ENCODE measurements at regions not wholly inside any gene's neighbourhood (a gene's known extent, or its start where the extent isn't known, plus 50 kb on each side); places are given as distances from the start of the nearest gene placed in this dataset.
"Not testable (repeated sequence)": the region's sequence is repeated elsewhere in the genome, so short reads cannot be mapped to it uniquely, and the experiment has no call there.

DNA sequence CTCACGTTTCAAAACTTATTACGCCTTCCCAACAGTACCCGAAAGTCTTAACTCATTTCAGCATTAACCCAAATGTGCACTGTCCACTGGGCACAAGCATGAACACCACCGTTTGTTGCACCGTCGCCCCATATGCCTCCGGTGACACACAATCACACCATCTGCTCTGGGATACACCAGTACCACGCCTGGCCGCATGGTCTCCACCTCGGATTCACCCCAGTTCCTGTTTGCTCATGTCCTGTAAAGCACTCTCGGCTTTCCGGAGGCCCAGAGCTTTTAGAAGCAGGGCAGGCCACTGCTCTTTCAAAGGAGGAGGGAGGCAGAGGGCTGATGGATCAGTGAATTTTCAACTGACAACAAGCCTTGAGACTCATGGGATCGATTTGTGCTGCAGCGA is 1570.0 kb upstream of the DEFB115 start:
- no peak for DNase-seq (ENCODE audit: low spot score)

DNA sequence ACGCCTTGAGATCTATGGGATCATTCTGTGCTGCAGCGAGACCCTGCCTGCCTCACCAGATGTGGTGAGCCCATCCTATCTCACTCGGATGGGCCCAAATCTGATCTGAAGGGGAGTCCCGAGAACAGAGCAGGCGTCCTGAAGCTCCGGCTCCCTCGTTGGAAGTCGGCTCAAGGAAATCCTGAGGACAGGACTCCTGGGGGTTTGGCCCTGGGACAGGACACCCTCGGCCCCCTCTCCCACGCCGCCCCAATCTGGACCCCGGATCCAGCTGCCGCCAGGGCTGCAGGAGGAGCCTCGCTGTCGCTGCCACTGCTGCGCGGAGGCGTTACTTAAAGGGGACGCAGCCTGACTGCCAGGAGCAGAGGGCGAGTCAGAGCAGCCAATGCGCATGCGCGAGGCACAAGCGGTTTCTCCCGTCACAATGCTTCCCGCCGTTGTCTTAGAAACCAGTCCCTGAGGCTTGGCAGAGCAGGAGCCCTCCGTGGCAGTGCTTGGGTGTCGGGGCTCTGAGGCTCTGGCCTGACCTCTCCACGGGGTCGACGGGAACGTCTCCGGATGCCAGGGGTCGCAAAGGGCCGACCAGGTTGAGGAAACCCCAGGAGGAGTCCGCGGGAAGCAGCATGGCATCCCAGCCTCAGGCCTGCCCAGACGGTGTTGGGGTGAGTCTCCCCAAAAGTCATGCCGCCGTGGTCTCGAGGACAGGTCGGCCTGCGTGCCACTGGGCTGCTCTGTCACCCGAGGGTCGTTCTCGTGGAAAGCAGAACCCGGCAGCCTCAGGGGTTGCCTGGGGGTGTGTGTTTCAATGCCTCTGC is 1567.8 kb upstream of the DEFB115 start:
- no peak for DNase-seq (ENCODE audit: low spot score)

DNA sequence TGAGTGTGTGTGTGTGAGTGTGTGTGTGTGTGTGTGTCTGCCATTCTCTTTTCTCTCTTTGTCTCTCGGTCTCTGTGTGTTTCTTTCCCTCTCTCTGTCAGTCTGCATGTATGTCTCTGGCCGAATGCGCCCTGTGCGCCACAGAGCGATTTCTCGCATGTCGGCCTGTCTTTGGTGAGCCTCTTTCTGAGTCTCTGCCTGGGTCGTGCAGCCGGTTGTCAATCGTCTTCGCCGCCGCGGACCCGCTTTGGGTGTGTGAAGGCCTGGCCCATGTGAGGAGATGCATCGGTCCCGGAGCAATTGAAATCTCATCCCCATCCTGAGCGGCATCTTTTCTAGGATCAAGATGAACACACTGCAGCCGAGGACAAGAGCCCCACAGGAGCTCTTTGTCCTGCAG is 1567.2 kb upstream of the DEFB115 start:
- no peak for DNase-seq (ENCODE audit: low spot score)

DNA sequence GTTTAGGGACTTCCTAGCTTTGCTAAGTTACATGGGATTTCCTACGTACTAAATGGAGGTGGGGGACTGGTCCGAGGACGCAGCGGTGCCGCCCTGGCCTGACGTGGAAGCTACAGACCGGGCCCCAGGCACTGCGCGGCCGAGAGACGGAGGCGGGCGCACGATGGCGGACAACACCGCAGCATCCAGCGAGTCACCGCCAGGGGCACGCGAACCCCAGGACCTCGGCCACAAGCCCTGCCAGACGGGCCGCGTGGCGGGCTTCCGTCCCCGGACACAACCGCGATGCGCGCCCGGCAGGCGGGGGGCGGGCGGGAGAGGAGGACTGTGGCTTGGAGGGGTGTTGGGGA is 1516.9 kb upstream of the DEFB115 start:
- DNase-seq (ENCODE audit: low spot score): no peak

DNA sequence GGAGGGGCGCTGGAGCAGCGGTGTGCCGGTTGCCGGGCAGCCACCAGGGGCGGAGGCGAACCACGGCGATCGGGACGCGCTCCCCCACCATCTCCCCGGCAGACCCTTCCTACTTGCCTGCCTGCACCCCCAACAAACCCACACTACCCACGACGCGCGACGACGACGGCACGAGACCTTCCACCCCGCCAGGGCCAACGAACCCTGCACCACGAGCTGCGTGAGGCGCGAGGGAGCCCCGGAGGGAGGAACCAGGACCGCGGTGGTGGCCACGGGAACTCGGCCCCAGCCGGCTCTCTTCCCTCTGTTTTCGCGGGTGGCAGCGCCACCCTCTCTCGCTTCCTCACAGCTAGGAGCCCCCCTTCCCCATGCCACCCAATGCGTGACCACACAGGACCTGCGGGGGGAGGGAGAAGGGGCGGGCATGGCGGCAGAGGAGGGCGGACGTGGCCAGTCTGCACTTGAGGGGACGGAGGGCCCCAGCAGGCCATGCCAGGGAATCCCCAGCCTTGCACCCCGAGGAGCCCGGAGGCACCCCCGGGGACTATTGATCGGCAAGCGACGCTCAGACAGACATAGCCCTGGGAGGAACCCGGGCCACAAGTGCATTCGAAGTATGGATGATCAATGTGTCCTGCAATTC is 1516.4 kb upstream of the DEFB115 start:
- no peak for DNase-seq (ENCODE audit: low spot score)

DNA sequence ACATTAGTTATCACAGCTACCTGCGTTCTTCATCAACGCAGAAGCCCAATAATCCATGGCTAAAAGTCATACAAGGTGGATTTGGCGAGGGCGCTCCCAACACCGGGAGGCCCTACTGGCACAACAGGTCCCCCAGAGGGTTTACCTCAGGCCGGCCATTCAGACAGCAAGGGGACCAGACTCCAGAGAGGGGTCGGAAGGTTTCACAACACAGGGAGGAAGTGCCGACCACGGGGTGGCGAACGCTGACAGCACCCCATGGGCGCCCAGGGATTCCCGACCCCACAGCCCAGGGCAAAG is 1515.9 kb upstream of the DEFB115 start:
- no peak for DNase-seq (ENCODE audit: low spot score)

DNA sequence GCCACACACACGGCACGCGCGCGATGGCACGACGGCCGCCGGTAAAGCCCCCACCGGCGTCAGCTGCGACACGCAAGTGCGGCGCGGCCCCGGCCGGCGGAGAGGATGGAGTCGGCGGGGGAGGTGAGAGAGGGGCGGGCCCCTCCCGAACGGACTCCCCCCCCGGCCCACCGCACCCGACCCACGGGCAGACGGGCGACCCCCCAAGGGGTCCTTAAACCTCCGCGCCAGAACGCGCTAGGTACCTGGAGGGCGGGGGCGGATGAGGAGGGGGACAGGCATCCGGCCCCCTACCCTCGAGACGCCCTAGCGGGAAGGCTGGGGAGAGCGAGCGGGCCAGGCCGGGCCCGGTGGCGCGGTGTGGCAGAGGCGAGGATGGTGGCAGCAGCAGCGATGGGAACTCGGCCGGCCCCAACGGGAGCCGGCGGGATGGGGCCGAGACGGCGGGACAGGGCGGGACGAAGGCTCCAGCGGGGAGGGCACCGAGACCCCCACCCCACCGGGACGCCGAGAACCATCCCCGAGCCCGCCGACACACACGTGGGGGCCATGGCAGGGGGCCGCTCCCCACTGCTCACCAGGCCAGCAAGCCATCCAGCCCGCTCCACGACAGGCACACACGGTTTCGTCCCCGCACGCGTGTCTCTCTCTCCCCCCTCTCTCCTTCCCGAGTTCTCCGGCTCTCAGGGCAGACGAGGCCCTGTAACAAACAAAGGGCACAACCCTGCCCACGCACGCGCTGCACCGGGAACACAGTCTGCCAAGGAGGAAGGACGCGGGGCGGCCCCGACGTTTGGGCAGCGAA is 1515.4 kb upstream of the DEFB115 start:
- DNase-seq (ENCODE audit: low spot score): no peak

DNA sequence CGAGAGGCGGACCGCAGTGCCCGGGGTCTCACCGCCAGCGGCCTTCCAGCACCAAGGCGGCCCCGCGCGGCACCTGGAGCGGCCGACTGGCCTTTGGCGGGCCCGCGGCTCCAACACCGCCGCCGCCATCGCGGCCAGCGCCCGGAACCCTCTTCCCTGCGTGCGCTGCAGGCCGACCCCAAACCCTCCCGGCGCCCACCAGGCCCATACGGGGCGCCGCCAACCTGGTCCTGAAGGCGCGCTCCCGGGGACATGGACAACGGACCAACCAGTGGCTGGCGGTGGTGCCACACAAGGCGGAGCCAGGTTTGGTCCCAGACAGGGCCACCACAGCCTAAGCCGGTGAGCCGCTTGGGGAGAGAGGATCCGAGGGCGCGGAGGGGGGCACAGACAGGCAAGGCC is 1514.8 kb upstream of the DEFB115 start:
- no peak for DNase-seq (ENCODE audit: low spot score)

DNA sequence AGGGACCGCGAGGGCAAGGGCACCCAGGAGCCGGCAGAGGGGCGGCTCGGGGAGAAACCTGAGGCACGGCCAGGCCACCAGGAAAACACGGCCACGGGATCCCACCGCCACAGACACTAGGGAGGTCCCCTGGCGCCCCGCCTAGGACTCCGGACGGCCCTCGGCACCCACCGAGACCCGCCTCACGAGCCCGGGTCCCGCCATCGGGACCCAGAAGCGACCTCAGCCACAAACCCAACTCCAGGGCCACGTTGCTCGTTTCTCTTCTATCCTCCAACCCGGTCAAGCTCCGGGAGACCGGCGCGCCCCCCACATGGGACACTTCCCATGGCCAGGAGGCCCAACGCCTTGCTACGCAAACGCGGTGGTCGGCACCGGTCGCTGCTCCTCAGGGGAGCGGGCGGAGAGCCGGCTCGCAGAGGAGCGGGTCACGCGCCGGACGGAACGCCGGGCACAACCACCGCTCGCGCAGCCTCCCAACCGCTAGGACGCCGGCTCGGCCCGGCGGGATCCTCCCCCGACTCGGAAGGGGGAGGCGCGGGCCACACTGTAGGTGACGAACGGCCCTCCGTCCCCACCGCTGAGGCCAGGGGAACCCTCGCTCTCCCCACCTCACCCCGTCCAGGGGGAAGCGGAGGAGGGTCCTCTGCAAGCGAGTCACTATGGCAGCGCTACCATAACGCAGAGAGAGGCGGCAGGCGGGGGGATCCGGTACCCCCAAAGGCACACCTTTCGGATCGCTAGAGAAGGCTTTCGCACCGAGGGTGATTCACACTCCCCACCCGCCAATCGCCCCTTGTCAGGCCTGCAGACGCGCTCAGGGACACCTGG is 1514.1 kb upstream of the DEFB115 start:
- no peak for DNase-seq (ENCODE audit: low spot score)

DNA sequence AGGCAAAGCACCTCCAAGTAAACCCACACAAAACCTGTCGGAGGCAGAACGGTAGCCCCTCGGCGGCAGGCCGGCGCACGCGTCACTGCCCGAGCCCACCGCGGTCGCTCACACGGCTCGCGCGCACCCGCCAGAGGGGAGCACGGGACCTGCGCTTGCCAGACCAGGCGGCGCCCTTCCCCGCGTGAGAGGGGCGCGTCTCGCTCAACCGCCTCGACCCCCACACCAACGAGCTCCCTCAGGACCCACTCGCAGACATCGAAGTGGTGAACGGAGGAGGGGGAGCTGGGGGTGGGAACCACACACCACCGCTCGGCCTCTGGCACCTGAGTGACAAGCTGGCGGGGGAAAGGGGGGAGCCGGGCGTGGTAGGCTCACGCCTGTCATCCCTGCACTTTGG is 1513.4 kb upstream of the DEFB115 start:
- no peak for DNase-seq (ENCODE audit: low spot score)

DNA sequence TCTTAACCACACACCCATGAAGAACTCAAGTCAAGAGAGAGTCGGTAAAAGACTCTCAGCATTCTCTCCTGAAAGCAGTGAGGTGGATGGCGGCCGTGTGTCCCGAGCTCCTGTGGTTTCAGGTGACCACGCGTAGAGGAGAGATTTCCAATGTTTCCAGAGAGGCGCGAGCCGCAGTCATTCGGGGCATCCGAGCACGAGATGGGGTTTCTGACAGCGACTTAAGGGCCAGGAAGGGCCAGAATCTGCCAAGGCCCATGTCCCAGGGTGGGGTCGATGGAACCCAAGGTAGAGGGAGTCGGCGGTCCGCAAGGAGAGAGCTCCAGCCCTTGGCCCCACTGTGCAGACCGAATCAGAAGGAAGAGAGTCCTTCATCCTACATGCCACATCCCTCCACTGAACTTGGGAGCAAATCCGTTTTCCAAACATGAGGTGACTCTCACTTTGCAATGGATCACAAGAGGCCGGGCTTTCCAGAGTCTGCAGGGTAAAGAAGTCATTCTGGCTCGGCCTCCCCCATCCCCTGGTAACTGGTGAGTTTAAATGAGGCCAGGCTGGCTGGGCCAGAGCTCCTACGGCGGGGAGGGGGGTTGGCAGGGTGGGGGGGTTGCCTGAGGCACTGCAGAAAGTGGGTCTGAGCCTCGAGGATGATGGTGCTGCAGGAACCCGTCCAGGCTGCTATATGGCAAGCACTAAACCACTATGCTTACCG is 1511.8 kb upstream of the DEFB115 start:
- not testable (repeated sequence) for DNase-seq (ENCODE audit: low spot score)

DNA sequence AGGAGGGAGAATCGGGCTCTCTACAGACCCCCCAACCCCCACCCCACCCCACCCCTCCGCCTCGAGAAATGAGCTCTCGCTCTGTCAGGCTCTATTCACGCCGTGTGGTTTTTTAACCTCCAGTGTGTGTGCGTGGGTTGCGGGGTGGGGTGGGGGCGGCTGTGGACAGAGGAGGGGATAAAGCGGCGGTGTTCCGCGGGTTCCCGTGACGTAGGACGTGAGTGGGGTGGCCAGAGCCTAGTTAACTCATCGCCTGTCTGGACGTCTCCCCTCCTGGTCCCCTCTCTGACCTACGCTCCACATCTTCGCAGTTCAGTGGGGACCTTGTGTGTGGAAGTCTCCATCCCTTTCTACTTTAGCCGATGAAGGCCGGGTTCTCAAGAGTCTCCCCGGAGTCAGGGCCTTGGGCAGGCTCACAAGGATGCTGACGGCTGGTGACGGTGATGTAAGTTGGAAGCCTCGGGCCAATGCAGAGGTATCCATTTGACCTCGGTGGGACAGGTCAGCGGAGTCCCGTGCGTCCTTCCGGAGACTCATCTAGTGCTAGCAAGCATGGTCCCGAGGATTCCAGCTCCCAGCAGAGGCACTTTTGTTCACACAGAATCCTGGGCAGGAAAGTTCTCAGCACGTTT is 1507.1 kb upstream of the DEFB115 start:
- no peak for DNase-seq (ENCODE audit: low spot score)

DNA sequence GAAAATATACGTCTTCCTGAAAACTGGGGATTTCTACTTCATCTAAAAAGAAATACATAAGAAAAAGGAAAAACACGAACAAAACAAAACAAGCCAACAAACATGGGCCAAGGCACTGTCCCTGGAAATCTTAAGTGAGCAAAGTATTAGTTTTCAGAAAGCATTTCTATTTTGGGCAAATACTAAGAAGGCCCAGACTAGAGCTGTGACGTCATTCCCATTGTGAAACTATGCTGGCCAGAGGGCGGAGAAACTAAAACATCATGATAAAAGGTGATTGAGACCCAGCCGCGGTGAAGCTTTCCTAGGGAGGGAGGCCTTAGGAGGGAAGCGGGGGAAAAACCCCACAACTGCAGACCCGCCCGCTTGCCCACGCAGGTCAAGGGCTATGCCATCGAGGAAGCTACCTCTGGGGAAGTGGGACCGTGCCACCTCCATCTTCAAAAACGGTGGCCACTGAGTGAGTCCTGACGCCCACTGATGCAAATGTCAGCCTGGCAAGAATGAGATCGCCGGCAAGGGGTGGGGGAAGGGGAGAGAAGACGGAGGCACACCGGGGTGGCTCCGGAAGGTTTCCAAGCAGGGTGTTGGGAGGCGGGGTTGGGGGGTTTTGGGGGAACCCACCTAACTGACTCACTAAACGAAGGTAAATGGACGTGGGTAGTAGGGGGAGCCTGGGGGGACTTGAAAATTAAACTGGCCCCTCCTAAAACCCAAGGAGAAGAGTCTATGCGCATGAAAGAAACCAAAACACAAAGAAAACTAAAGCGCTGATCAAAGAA is 1504.6 kb upstream of the DEFB115 start:
- not testable (repeated sequence) for DNase-seq (ENCODE audit: low spot score)

DNA sequence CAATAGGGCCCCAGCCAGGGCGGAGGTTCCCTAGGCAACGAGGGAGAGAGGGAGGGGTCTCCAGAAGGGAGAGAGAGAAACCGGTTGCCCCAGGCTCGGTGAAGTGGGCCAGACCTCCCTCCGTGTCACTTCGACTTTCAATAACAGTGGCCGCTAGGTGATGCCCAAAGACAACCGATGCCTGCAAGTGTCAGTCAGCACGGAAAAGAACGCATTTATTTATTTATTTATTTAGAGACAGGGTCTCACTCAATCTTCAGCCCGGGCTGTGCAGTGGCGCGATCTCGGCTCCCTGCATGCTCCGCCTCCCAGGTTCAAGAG is 1504.1 kb upstream of the DEFB115 start:
- not testable (repeated sequence) for DNase-seq (ENCODE audit: low spot score)

DNA sequence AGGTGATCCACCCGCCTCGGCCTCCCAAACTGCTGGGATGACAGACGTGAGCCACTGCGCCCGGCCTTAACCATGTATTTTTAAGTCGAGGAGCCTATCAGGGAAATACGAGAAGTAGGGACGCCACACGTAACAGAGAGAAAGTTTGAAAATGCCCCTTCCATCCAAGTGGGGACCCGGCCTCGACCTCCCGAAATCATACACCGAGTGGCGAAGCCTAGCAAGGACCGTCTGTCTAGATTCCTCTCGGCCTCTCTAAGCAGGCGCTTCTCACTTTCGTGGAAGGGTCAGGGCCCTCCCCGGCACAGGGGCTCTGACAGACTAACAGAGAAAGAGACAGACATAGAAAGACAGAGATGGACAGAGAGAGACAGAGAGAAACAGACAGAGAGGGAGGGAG is 1503.6 kb upstream of the DEFB115 start:
- not testable (repeated sequence) for DNase-seq (ENCODE audit: low spot score)

DNA sequence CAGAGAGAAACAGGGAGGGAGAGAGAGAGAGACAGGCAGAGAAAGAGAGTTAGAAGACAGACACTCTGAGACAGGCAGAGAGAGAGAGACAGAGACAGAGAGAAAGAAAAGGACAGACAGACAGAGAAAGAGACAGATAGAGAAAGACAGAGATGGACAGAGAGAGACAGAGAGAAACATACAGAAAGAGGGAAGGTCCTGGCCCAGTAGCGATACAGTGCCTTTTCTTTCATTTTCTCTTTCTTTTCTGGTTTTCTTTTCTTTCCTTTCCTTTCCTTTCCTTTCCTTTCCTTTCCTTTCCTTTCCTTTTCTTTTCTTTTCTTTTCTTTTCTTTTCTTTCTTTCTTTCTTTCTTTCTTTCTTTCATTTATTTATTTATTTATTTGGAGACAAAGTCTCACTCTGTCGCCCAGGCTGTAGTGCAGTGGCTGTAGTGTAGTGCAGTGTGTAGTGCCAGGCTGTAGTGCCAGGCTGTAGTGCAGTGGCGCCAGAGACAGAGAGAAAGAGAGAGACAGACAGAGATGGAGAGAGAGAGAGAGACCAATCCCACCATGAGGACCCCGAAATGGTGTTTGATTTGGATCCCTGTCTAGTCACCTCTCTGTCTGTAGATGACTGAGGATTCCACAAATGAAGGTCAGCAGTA is 1501.5 kb upstream of the DEFB115 start:
- DNase-seq (ENCODE audit: low spot score): not testable (repeated sequence)

DNA sequence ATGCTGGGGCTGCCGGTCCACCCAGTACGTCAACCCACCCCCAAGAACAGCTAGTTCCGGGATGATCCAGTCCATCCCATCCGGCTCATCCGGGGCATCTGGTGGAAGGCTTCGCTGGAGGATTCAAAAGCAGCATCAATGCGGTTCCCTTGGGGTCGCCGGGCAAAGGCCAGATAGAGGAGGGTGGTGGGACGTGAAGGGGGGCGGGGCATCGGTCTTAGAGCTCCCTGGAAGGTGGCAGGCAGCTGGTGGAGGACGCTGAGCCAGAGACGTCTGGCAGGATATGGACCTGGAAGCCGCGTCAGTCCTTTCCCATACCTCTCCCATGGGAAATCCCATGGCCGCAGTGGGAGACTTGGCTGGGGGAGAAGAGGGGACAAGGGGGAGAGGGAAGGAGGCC is 1500.8 kb upstream of the DEFB115 start:
- no peak for DNase-seq (ENCODE audit: low spot score)

DNA sequence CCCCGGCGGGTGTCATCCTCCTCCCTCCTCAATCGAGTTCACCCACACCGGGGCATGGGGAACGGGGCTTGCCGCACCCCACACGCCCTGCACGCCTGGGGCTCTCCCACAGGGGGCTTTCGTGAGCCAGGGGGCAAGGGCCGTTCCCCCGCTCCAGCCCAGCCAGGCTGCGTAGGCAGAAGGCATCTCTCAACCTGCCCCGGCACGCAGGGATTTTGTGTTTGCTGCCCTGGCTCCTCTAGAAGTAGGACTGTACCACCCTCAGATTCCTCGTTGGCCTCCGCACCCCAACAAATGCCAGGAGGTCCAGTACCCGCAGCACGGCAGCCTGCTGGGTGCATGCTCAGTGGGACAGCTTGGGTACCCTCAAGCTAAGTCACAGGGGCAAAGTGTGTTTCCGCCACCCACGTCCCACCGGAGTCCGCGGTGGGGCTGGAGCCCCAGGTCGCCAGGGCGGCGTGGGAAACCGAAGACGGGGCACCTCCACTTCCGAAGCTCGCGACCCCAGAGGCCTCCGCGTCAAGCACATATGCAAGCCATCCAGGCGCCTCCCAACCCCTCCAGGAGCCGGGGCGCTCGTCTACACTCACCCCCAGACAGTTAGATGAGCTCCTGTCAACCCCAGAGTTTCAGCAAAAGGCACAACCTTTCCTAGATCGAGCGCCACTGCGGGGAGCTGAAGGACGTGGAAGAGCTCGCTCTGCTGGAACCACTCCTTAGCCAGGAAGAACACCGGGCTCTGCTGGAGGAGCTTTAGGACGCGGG is 1495.7 kb upstream of the DEFB115 start:
- DNase-seq (ENCODE audit: low spot score): not testable (repeated sequence)

DNA sequence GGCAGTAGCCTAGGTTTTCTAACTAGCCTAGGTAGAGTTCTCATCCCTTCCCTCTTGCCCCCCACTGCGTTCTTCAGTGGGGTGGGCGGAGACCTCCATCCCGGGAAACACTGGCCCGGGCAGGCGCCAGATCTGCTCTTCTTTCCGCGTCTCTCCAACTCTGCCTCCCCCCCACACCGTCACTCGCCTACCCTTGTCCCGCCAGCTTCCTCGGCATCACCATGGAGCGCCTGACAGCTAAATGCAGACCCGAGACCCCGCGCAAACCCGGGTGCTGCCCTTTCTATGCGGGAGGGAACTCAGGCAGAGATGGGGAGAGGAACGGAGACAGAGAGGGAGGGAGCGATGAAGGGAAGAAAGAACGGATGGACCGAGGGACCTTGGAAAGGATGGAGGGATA is 1494.8 kb upstream of the DEFB115 start:
- DNase-seq (ENCODE audit: low spot score): no peak

Measured in A172 (cell line).